Fibroblast of the conjunctiva (primary cell): ENCODE measurements at regions not wholly inside any gene's neighbourhood (a gene's known extent, or its start where the extent isn't known, plus 50 kb on each side); places are given as distances from the start of the nearest gene placed in this dataset.

Source experiments
- DNase-seq: peaks from one replicate; pipeline ENCODE4 v3.0.0-alpha.2; 2010; ENCODE audit warnings: low read depth

DNA sequence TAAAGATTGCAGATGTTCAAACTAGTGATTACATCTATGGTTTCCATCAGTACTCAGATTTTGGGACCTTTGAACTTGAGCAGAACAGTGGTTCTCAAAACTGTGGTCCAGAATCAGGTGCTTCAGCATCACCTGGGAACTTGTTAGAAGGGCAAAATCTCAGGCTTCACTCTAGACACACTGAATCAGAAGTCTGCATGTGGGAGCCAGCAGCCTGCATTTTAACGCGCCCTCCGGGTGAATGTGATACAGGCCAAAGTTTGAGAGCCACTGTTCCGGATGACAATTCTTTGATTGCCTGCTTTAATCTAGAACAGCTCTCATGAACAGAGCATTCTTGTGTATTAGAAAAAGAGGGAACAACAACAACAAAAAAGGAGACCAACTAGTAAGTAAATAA lies 261.7 kb downstream of the GPD2 start:
- DNase-seq, result no peak

DNA sequence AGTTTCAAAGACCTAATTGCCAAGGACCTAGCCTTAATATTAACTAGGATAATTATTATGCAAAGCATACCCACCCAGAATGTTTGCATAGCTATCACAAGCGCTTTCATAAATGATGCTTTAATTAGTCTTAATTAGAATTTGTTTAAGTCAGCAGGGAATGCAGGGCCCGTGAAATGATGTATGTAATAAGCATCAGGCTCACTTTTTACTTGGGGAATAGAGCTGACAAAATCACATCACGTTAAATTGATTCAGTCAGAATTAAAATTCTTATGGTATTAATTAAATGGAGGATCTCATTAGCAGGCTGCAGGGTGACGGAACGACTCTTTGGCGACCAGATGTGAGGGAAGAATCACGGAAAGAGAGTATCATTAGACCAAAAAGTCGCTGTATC lies 264.5 kb downstream of the GPD2 start:
- no peak for DNase-seq

DNA sequence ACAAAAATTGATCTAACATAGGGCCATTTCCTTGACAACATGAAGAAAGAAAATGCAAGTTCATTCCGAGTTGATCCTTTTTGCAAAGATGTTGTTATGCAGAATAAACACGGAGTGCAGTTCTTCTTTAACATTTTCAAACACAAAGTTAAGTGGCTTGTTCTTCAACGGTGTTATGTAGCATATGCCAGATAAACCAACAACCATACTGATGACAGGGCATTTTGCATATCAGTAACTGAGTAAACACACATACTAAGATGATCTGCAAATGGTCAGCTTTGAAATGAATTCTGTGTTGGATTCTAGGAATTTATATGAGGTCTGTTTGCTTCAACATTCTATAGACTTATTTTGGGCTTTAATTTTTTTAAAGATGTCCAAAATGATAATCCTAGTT lies 266.4 kb downstream of the GPD2 start:
- DNase-seq, result no peak

DNA sequence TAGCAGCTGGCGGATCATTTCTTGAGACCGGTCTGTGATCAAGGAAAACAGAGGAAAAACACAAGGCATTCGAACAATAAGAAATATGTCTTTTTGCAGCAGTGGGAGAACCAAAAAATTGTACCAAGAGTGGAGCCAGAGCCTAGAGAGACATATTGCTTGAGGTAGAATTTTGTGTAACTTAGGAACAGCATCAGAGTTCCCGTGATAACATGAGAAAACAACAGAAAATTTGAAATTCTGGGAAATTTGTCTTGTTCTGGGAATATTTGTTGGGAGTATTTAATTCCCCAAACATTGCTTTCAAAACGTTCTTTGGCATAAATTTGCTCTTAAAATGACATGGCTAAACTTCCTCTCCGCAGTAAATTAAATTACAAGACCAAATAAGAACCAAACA lies 267.5 kb downstream of the GPD2 start:
- no peak for DNase-seq

DNA sequence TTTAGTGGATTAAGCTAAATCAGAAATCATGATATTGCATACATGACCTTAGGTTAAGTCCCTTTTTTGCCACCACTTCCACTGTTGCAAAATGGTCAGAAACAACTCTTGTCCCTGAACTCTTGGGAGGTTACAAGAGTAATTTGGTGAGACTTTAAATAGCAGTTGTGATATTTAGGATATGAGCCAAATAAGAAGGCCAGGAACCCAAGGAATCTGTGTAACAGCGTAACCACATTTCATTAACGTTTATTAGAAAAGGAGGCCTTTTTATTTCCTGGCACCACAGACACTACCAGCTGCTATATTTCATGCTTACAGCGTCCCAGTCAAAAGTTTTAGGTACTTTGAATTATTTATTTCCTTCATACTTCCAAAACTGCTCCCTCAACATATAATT lies 268.0 kb downstream of the GPD2 start:
- no peak for DNase-seq

DNA sequence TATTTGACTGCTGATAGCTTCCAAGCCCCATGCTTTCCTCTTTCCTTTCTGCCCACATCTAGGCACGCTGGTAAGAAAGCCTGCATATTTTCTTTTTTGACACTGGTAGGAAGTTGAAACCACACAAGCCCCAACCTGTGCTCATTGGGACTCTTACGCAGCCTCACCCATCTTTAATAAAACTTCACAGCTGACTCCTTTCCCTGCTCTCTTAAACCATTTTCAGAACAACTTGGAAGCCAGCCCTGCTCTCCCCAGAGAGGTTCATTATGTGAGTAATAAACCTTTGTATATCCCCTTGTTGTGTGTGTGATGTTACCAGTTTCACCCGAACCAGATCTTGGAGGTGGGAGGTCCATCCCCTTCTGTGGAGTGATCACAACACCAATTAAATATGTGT lies 268.4 kb downstream of the GPD2 start:
- no peak for DNase-seq

DNA sequence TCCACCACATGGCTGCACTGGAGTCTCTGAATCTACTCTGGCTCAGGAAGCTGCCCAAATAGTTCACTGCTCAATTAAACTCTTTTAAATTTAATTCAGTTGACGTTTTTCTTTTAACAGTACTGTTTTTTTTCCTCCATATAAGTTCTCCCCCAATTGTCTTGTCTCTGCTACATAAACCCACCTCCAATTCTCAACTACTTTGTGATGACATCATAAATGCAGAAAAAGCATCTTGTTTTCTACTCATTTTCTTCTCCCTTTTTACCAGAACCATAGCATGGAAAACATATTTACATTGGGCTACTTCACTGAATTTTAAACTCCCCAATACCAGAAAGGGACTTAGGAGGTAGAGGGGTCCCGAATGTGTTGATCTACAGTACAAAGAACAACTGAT lies 270.4 kb downstream of the GPD2 start:
- DNase-seq, result no peak

DNA sequence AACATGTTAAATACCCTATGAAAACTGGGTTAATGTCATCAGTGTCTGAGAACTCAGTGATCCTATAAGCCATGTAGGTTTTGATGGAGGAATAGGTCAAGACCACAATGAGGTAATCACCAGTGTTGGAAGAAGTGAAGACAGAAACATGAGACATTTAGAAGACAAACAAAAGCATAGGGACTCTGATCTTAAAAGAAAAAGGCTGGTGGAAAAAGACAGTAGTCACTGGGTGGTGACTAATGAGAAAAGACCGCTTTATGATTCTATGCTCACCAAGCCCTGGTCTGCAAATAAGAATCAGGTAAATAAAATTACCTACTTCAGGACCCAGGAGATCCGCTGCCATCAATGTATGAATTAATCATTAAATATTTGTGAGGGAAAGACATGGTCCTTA lies 271.9 kb downstream of the GPD2 start:
- DNase-seq, result no peak

DNA sequence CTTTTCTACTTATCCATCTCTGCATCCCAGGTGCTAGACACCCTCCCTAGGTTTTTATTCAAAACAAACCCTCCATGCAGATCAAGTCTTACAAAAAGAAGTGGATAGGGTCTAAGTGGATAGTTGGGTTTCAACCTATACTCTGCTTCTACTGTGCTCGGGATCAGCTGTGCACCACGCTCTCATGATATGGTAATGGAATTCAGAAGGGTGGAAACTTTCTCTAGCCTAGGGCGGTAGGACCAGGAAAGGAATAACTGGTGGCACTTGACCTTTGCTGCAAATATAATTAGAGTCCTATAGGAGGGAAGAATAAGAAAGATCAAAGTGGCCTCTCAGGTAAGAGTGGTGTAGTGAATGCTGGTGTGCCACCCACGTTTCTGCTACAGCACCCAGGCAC lies 272.9 kb downstream of the GPD2 start:
- DNase-seq, result no peak

DNA sequence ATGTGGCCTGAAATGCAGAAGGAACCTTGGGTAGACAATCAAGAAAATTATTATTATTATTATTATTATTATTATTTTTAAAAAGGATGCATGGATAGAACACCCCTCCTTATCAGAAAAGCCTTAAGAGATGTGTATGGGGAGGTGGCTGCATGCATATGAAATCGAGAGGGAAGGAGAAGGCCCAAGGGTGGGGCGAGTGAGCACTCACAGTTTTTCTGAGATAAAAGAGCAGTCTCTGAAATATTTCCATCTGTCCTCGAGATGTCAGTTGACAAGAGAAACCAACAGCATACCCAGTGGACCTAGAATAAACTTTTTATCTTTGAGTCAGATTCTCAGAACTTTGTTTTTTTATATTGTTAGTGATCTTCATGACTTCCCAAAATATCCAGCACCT lies 282.9 kb downstream of the GPD2 start:
- DNase-seq, result no peak

DNA sequence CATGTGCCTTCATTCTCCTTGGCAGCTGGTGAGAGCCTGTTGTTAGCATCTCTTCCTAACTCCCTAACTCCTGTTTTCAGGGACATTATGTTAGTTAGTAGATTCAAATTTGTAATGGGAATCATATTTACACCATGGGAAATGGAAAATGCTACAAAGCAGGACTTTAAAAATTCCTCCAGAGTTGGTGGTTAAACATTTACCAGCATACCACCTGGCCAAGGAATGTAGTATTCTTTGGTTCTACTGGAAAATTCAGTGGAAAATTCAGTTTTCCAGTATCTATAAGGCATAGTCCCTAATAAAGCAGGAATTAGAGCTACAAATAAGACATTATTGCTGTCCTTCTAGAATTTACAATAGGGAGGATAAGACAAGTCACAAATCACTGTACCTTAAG lies 291.7 kb downstream of the GPD2 start:
- no peak for DNase-seq

DNA sequence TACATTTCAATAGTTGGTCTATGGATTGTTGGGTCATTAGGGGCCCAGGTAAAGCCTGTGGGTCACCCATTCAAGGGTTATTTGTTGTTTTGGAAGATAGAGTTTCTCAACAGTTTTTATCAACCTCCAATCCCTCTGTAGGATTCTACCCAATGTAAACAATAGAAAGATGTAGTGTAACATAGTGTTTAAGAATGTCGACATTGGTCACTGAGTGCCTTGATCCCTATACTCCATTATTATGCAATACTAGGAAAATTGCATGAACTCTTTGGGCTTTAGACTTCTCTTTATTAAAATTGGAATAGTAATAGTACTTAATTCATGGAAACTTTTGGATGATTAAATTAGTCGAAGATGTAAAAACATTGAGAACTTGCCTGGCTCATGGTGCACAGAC lies 292.1 kb downstream of the GPD2 start:
- no peak for DNase-seq

DNA sequence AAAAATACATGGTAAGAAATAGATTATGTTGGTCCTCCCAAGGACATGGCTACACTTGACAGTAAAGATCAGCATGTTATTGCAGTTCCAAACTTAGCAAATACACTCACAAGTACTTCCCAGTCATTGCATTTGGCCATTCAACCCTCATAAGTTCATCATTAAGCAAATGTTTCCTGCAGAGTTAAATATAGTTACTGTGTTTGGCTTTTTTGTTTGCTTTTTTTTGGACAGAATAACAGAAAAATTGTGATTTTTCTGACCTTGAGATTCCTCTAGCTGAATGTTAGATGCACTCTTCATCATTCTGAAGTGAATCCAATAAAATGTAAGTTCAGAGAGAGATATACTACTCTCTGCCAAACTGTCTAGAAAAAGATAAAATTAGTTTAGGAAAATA lies 295.3 kb downstream of the GPD2 start:
- no peak for DNase-seq

DNA sequence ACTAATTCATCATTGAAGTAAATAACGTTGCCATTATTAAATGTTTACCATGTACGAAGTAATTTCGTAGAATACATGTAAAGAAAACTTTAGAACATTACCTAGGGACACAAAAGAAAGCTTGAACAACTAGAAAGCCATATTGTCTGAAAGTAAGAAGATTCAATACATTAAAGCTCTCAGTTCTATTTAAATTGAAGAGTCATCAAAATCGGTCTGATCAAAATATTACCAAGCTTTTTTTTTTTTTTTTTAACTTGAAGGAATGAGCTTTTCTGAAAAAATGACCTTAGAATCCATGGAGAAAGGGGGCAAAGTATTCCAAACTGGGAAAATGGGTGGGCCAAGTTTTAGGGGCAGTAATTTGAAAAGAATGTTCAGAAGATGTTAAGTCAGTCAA lies 300.8 kb downstream of the GPD2 start:
- no peak for DNase-seq

DNA sequence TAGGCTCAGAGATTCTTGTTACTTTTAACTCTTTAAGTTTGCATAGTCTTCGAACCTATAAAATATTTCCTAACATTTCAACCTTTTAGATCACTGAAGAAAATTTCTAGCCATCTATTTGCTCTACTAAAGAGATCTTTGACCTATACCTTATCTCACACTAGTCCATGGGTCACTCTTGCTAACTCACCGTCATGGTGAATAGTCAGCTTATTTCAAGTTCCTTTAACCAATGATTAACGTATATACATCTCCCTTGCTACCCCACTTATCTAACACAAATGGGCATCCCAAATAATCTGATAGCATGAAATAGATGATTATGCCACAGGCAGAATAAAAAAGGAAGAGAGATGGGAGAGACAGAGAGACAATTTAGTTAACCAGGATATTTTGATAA lies 303.1 kb downstream of the GPD2 start:
- DNase-seq, result no peak

DNA sequence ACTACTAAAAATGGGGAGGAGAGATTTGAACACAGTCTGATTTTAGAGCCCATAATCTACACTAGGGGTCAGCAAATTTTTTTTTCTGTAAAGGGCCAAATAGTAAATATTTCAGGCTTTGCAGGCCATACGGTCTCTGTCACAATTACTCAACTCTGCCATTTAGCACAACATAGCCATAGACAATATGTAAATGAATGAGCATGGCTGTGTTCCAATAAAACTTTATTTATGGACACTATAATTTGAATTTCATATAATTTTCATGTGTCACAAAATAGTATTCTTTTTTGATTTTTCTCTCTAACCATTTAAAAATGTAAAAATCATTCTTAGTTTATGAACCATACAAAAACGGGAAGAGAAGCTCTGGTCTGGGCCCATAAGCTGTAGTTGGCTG lies 309.4 kb downstream of the GPD2 start:
- DNase-seq, result no peak

DNA sequence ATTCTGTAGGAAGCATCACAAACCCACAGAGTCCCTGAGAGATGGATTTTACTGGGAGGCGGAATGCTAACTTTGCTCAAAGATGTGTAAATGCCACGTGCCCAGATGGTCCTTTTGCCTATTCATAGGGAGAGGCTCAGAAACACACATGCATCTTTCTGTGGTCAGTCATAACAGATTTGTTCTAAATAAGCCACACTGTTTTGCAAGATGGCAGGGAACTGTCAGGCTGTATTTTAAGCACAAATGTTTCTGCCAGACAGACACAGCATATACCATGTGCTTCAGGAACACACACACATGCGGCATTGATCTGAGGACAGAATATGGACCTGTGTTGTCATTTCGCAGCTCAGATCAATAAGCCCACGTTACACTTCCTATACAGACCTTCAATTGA lies 312.0 kb downstream of the GPD2 start:
- no peak for DNase-seq

DNA sequence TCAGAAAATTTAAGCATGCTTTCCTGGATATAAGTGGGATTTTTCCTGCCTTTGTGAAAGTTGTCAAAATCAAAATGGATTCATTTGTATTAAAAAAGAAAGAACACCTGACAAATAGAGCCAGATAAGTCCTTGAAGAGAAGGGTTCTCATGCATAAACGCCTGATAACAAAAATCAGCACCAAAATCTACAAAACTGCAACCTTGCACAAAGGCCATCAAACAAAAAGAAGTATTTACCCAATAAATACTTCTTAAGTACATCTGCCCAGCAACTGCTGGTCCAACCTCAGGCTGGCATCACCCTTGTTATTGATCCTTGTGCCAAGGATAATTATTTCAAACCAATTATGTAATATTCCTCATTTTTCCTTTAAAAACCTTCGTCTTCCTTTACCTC lies 315.9 kb downstream of the GPD2 start:
- DNase-seq, result no peak

DNA sequence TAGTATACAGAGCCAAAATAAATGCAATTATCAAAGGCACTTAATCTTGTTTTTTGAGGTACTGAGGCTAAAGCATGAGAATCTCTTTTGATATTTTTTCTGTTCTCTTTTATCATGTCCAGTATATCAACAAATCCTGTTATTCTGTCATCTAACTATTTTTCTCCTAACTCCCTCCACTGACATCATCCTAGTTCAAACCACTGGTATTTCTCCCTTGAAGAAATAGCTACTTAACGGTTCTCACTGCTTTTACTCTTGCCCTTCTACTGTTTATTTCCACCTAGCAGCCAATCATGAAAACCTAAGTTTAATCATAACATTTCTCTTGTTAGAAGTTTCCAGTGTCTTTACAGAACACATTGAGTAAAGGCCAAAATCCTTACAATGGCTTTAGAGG lies 317.6 kb downstream of the GPD2 start:
- no peak for DNase-seq

DNA sequence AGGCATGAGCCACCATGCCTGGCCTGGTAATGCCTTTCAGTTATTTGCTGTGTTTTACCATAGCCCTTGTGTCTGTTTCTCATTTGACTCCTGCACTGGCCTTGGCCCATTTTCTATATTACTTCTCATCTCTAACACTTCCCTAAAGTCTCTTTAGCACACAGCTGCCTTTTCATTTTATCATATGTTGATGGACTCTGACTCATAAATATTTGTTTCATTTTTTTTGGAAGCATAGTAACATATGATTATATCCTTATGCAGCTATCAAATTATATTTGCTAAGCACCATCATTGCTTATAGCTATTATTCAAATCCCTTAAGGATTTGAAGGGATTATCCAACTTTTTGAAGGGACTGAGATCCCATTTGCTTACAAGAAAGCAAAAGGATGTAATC lies 320.3 kb downstream of the GPD2 start:
- no peak for DNase-seq

DNA sequence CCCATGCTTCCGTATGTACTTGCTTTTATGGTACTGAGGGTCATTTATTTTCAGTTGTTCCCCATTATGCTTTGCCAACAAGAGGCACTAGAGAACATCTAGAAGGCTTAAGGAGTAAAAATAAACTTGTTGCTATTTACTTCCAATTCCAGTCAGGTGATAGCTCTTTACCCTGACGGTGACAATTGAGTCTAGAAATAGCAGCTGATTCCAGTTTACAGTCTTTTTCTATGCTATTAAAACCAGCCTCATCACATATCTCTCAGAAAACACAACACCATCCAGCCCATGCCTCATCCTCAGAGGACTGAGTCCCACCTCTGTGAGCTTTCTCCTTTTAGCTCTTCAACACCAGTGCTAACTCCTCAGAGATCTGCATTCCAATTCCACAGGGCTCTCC lies 327.0 kb downstream of the GPD2 start:
- no peak for DNase-seq

DNA sequence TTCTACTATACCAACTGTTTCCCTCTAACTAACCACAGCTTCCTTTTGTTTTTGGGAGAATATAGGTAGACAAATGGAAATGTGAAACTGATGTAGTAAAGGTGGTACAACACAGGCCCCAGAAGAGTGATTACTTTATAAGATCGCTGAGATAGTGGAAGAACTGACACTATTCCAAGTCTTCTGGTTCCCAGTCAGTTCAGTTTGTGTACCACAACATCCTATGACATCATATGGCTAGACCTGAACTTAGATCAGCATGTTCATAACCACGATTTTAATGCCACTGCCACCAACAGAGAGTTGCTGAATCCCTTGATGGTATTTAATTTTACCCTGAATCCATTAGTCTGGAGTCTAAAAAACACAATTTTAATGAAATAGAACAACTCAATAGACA lies 328.9 kb downstream of the GPD2 start:
- DNase-seq, result no peak

DNA sequence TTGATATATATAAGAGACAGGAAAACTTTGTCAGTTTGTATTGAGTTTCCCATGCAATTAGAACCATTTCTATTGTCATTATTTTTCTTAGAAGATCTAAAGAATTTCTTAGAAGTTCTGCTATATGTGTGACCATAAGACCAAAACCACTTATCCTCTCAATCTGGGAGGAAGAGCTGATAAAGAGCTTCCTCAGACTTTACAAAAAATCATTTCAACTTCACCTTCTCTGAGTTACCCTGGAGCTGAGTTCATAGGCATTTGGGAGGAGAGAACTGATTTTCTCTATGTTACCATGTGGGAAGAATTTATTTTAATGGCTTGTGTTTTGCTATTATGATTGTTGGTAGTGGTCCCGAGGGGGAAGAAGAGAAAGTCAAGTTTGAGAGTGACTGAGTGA lies 329.3 kb downstream of the GPD2 start:
- DNase-seq, result no peak

DNA sequence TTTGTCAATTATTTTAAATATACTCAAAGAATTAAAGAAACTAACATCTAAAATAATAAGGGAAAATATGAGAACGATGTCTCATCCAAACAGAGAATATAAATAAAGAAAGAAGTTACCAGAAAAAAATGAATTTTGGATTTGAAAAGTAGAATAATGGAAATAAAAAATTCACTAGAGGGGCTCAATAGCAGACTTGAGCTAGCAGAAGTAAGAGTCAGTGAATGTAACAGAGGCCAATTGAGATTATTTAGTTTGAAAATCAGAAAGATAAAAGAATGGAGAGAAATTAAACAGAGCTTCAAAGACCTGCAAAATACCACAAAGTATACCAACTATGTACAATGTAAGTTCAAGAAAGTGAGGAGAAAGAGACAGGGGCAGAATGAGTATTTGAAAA lies 333.6 kb downstream of the GPD2 start:
- no peak for DNase-seq

DNA sequence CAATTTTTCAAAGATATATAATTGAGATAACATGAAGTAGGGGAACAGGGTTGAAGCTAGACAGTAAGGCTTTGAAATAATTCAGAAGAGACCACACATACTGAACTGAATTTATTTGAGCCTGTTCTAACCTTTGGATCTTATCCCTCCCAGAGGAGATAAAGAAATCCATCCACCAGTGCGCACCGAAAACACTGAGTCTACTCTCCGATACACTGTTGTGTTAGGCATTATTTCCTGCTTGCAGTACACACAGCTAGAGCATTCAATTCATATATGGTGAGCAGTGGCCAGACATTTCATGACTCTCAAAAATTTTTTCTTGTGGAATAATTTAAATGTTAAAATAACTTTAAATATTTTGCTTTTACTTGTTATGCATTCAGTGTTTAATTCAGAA lies 342.7 kb downstream of the GPD2 start:
- no peak for DNase-seq
